Ovary (tissue), 3 donors: ENCODE measurements at regions not wholly inside any gene's neighbourhood (a gene's known extent, or its start where the extent isn't known, plus 50 kb on each side); places are given as distances from the start of the nearest gene placed in this dataset.

ENCODE experiments used
- CTCF ChIP-seq, 3 donors: fragments of 450-650 bp in 2 of 3; fragments of 200-600 bp in 1 of 3; IDR thresholded peaks; one replicate each; pipeline versions ENCODE4 v1.5.1 to v1.8.0; 2016 to 2022; ENCODE audit warnings: antibody characterized with exemption in 3 of 3, mild to moderate bottlenecking in 1 of 3
- EP300 ChIP-seq: sonication (generic); formaldehyde crosslinking; IDR thresholded peaks from one replicate; pipeline ENCODE4 v1.6.1; 2017; ENCODE audit warnings: antibody characterized with exemption
- POLR2A ChIP-seq: fragments of 450-650 bp; IDR thresholded peaks from one replicate; pipeline ENCODE4 v1.6.1; 2017; ENCODE audit warnings: antibody characterized with exemption, mild to moderate bottlenecking, moderate library complexity
- donor health status: DM: no; HTN: no; CAD: no.

DNA sequence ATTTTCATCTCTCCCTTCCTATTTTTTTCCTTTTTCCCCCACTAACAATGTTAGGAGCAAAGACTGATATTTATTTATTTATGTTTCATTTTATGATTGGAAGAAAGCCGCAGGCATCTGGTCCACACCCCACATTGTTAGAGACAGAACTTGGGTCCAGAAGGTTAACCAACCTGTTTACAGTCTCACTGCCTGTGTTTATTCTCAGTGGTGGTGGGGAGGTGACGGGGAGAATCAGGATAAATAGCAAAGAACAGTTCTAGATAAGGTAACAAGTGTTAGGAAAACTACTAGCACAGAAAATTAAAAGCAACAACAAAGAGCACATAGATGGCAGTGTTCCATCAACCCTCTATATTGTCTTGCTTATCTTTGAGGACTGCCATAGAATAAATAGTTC, 301.7 kb upstream of the DIPK2B start:
- TF ChIP-seq CTCF (IDR thresholded peaks at IDR 0.05), result no peak
- TF ChIP-seq EP300, result no peak
- TF ChIP-seq POLR2A, result no peak
